Dermis blood vessel endothelial cell (primary cell): ENCODE measurements at regions not wholly inside any gene's neighbourhood (a gene's known extent, or its start where the extent isn't known, plus 50 kb on each side); places are given as distances from the start of the nearest gene placed in this dataset.

Experiments
- DNase-seq: peaks from one replicate; pipeline ENCODE4 v3.0.0; 2010

- no peak for DNase-seq
Measured at GRCh38 chr10:78301481-78301880, 267.8 kb downstream of the RPS24 start.

GRCh38 chr10:78301891-78302738, 268.5 kb downstream of the RPS24 start:
- no peak for DNase-seq

- no peak for DNase-seq
Measured at GRCh38 chr10:78302739-78302988, 269.0 kb downstream of the RPS24 start.

GRCh38 chr10:78302989-78303854, 269.6 kb downstream of the RPS24 start:
- peak; percentile 93 for DNase-seq

- no peak for DNase-seq
Measured at GRCh38 chr10:78304091-78305045, 270.7 kb downstream of the RPS24 start.

GRCh38 chr10:78305311-78305710, 271.6 kb downstream of the RPS24 start:
- no peak for DNase-seq

GRCh38 chr10:78306358-78306757, 272.7 kb downstream of the RPS24 start:
- no peak for DNase-seq

- DNase-seq, result no peak
Measured at GRCh38 chr10:78307576-78307975, 273.9 kb downstream of the RPS24 start.

- DNase-seq, result no peak
Measured at GRCh38 chr10:78309536-78310237, 276.0 kb downstream of the RPS24 start.

GRCh38 chr10:78310481-78311080, 276.9 kb downstream of the RPS24 start:
- no peak for DNase-seq

GRCh38 chr10:78312197-78313047, 278.8 kb downstream of the RPS24 start:
- peak; percentile 64 for DNase-seq

- DNase-seq, result no peak
Measured at GRCh38 chr10:78313048-78313381, 279.4 kb downstream of the RPS24 start.

- DNase-seq, result no peak
Measured at GRCh38 chr10:78313636-78314035, 280.0 kb downstream of the RPS24 start.

- DNase-seq, result no peak
Measured at GRCh38 chr10:78314651-78315050, 281.0 kb downstream of the RPS24 start.

- no peak for DNase-seq
Measured at GRCh38 chr10:78316451-78316931, 282.8 kb downstream of the RPS24 start.

- no peak for DNase-seq
Measured at GRCh38 chr10:78318305-78318704, 284.6 kb downstream of the RPS24 start.

- no peak for DNase-seq
Measured at GRCh38 chr10:78319371-78319770, 285.7 kb downstream of the RPS24 start.

- no peak for DNase-seq
Measured at GRCh38 chr10:78319841-78320240, 286.2 kb downstream of the RPS24 start.

- DNase-seq, result no peak
Measured at GRCh38 chr10:78320506-78320905, 286.8 kb downstream of the RPS24 start.

GRCh38 chr10:78321000-78321399, 287.3 kb downstream of the RPS24 start:
- DNase-seq, result no peak

- no peak for DNase-seq
Measured at GRCh38 chr10:78321500-78321899, 287.8 kb downstream of the RPS24 start.
